H1 (cell line): ENCODE measurements at regions not wholly inside any gene's neighbourhood (a gene's known extent, or its start where the extent isn't known, plus 50 kb on each side); places are given as distances from the start of the nearest gene placed in this dataset.

Source experiments
- CTCF ChIA-PET: fragments of 300-600 bp; sonication (Branson Sonifier 250); formaldehyde crosslinking; loops from one replicate; lab custom pipeline; 2021; ENCODE audit not compliant: partially characterized antibody; lab: Charles Lee
- POLR2A ChIA-PET: fragments of 300-600 bp; sonication (Branson Sonifier 250); formaldehyde crosslinking; loops from one replicate; lab custom pipeline; 2021; ENCODE audit warnings: inconsistent platforms; ENCODE audit not compliant: partially characterized antibody; lab: Charles Lee
- DNase-seq, 2 experiments: peaks; one replicate each; pipeline versions ENCODE4 v3.0.0 to v3.0.0-alpha.2; 2010 to 2022; ENCODE audit warnings: low spot score in 2 of 2, low read depth in 1 of 2, mixed read lengths in 1 of 2
- FAIRE-seq: peaks from 2 replicates; lab custom pipeline; 2011; peaks lifted over from hg19 to GRCh38; lab: Jason Lieb, UNC
- H2AFZ ChIP-seq: 2 replicates; pipeline ENCODE4 v1.8.1; 2012; ENCODE audit warnings: low read length, inconsistent platforms
- H2AK5ac ChIP-seq: 2 replicates; pipeline ENCODE4 v1.6.1; 2013; ENCODE audit warnings: low read depth, low read length
- H2BK120ac ChIP-seq: replicated peaks from 2 replicates; pipeline ENCODE3; 2013; ENCODE audit warnings: low read depth, low read length, inconsistent platforms
- H2BK12ac ChIP-seq: 2 replicates; pipeline ENCODE4 v1.6.1; 2013; ENCODE audit warnings: low read depth, low read length
- H2BK15ac ChIP-seq: 2 replicates; pipeline ENCODE4 v1.6.1; 2013; ENCODE audit warnings: low read length
- H2BK20ac ChIP-seq: 2 replicates; pipeline ENCODE4 v1.6.1; 2013; ENCODE audit warnings: low read length
- H2BK5ac ChIP-seq: 2 replicates; pipeline ENCODE4 v1.6.1; 2013; ENCODE audit warnings: low read depth, low read length
- H3K14ac ChIP-seq: 2 replicates; pipeline ENCODE4 v1.6.1; 2013; ENCODE audit warnings: inconsistent platforms; ENCODE audit not compliant: insufficient read length
- H3K18ac ChIP-seq: 2 replicates; pipeline ENCODE4 v1.6.1; 2013; ENCODE audit warnings: low read length; ENCODE audit errors: extremely low read depth
- H3K23ac ChIP-seq: 2 replicates; pipeline ENCODE4 v1.6.1; 2013; ENCODE audit warnings: inconsistent platforms; ENCODE audit not compliant: insufficient read length
- H3K23me2 ChIP-seq: 2 replicates; pipeline ENCODE4 v1.6.1; 2013; ENCODE audit warnings: low read depth, low read length
- H3K27ac ChIP-seq: 2 replicates; pipeline ENCODE4 v1.6.1; 2011; ENCODE audit warnings: low read depth, low read length, inconsistent platforms
- H3K27me3 ChIP-seq, 4 experiments: replicated peaks in 1 of 4; 1 replicate in 1 of 4; 2 replicates in 3 of 4; pipeline versions ENCODE4 v1.6.1 to v1.8.1; 2011 to 2013; ENCODE audit warnings: low read length in 3 of 4, mild to moderate bottlenecking in 3 of 4, inconsistent platforms in 2 of 4, mixed read lengths in 2 of 4, moderate library complexity in 1 of 4; ENCODE audit not compliant: control insufficient read depth in 3 of 4, insufficient read depth in 3 of 4; ENCODE audit errors: extremely low read depth in 1 of 4
- H3K36me3 ChIP-seq, 4 experiments: 2 replicates each; pipeline versions ENCODE4 v1.6.1 to v1.8.1; 2011 to 2013; ENCODE audit warnings: mild to moderate bottlenecking in 4 of 4, low read length in 3 of 4, moderate library complexity in 2 of 4, control low read depth in 1 of 4, inconsistent platforms in 1 of 4; ENCODE audit not compliant: insufficient read depth in 4 of 4, control insufficient read depth in 2 of 4
- H3K4ac ChIP-seq: replicated peaks from 2 replicates; pipeline ENCODE3; 2013; ENCODE audit warnings: low read length, low read depth, mixed read lengths, inconsistent platforms; ENCODE audit not compliant: insufficient read length
- H3K4me1 ChIP-seq, 4 experiments: replicated peaks in 1 of 4; 1 replicate in 1 of 4; 2 replicates in 3 of 4; pipeline versions ENCODE4 v1.6.1 to v1.8.1; 2011 to 2013; ENCODE audit warnings: low read length in 3 of 4, inconsistent platforms in 2 of 4, mixed read lengths in 1 of 4; ENCODE audit not compliant: insufficient read depth in 4 of 4, control insufficient read depth in 3 of 4
- H3K4me2 ChIP-seq, 2 experiments: 2 replicates each; pipeline versions ENCODE4 v1.6.1 to v1.8.1; 2011 to 2013; ENCODE audit warnings: low read depth in 2 of 2, low read length in 2 of 2, control low read depth in 1 of 2, inconsistent platforms in 1 of 2, mild to moderate bottlenecking in 1 of 2; ENCODE audit not compliant: insufficient read depth in 1 of 2
- H3K4me3 ChIP-seq, 4 experiments: fragments of 200-600, 300-600 bp in 1 of 4; sonication (generic), shearing (Covaris generic), sonication (Bioruptor Twin) in 1 of 4; 2 replicates each; pipeline versions ENCODE4 v1.5.1 to v1.8.1; 2011 to 2016; ENCODE audit warnings: low read length in 4 of 4, low read depth in 3 of 4, control low read depth in 2 of 4, inconsistent platforms in 2 of 4, mild to moderate bottlenecking in 2 of 4, mixed read lengths in 1 of 4, moderate library complexity in 1 of 4; ENCODE audit not compliant: insufficient read depth in 2 of 4; ENCODE audit errors: extremely low read depth in 1 of 4
- H3K56ac ChIP-seq: replicated peaks from 2 replicates; pipeline ENCODE3; 2013; ENCODE audit warnings: low read depth, mild to moderate bottlenecking, mixed read lengths, low read length, inconsistent platforms; ENCODE audit not compliant: insufficient read length
- H3K79me1 ChIP-seq: 2 replicates; pipeline ENCODE4 v1.6.1; 2013; ENCODE audit warnings: low read depth, low read length, control low read depth
- H3K79me2 ChIP-seq, 2 experiments: 2 replicates each; pipeline versions ENCODE4 v1.6.1 to v1.8.1; 2012 to 2013; ENCODE audit warnings: low read length in 2 of 2, mild to moderate bottlenecking in 2 of 2, inconsistent platforms in 1 of 2; ENCODE audit not compliant: insufficient read depth in 2 of 2, control insufficient read depth in 1 of 2
- H3K9ac ChIP-seq, 4 experiments: replicated peaks in 1 of 4; 1 replicate in 1 of 4; 2 replicates in 3 of 4; pipeline versions ENCODE4 v1.6.1 to v1.8.1; 2011 to 2013; ENCODE audit warnings: low read depth in 3 of 4, low read length in 3 of 4, control low read depth in 2 of 4, mild to moderate bottlenecking in 2 of 4, moderate library complexity in 2 of 4, inconsistent platforms in 1 of 4; ENCODE audit errors: extremely low read depth in 1 of 4
- H3K9me3 ChIP-seq, 2 experiments: 2 replicates each; pipeline versions ENCODE4 v1.6.1 to v1.8.1; 2012 to 2013; ENCODE audit warnings: mild to moderate bottlenecking in 2 of 2, moderate library complexity in 2 of 2, control low read depth in 1 of 2, inconsistent platforms in 1 of 2, low read depth in 1 of 2, low read length in 1 of 2, mixed read lengths in 1 of 2; ENCODE audit not compliant: insufficient read depth in 2 of 2
- H4K20me1 ChIP-seq, 2 experiments: replicated peaks in 1 of 2; 2 replicates each; pipeline versions ENCODE3 to v1.8.1; 2011 to 2013; ENCODE audit warnings: inconsistent platforms in 2 of 2, low read length in 2 of 2, mild to moderate bottlenecking in 1 of 2; ENCODE audit not compliant: insufficient read depth in 2 of 2, control insufficient read depth in 1 of 2
- H4K5ac ChIP-seq: 2 replicates; pipeline ENCODE4 v1.6.1; 2013; ENCODE audit warnings: low read length, low read depth, mixed read lengths, inconsistent platforms; ENCODE audit not compliant: insufficient read length
- H4K8ac ChIP-seq: 2 replicates; pipeline ENCODE4 v1.8.0; 2013; ENCODE audit warnings: mild to moderate bottlenecking, moderate library complexity, low read length, inconsistent platforms; ENCODE audit not compliant: insufficient read depth; ENCODE audit errors: extremely low read depth
- H4K91ac ChIP-seq: replicated peaks from 2 replicates; pipeline ENCODE3; 2013; ENCODE audit warnings: low read length, mixed read lengths, inconsistent platforms; ENCODE audit not compliant: insufficient read length
- BCL11A ChIP-seq, 2 experiments: IDR thresholded peaks; one replicate each; pipeline ENCODE4 v1.6.1; 2011; ENCODE audit warnings: low read depth in 2 of 2, low read length in 2 of 2, mild to moderate bottlenecking in 2 of 2
- BRCA1 ChIP-seq: IDR thresholded peaks from 2 replicates; pipeline ENCODE4 v1.6.1; 2012; ENCODE audit warnings: low read depth, low read length, improper control_type of control experiment
- EP300 ChIP-seq, 2 experiments: IDR thresholded peaks; 1 replicate in 1 of 2; 2 replicates in 1 of 2; pipeline ENCODE4 v1.6.1; 2011 to 2012; ENCODE audit warnings: low read depth in 2 of 2, low read length in 2 of 2, mild to moderate bottlenecking in 2 of 2, borderline replicate concordance in 1 of 2, inconsistent platforms in 1 of 2, moderate library complexity in 1 of 2
- GABPA ChIP-seq: IDR thresholded peaks from 2 replicates; pipeline ENCODE4 v1.6.1; 2011; ENCODE audit warnings: mild to moderate bottlenecking, low read length, moderate library complexity, borderline replicate concordance; ENCODE audit not compliant: insufficient read depth
- KDM4A ChIP-seq: IDR thresholded peaks from one replicate; pipeline ENCODE4 v1.7.1; 2012; ENCODE audit warnings: low read depth, mild to moderate bottlenecking, moderate library complexity, low read length, inconsistent platforms; ENCODE audit not compliant: severe bottlenecking
- MAFK ChIP-seq: IDR thresholded peaks from 2 replicates; pipeline ENCODE4 v1.6.1; 2012; ENCODE audit warnings: low read depth, mild to moderate bottlenecking, improper control_type of control experiment, low read length
- POLR2AphosphoS5 ChIP-seq: IDR thresholded peaks from 2 replicates; pipeline ENCODE4 v1.6.1; 2011; ENCODE audit warnings: low read depth, low read length
- RAD21 ChIP-seq, 2 experiments: IDR thresholded peaks in 1 of 2; conservative IDR thresholded peaks in 1 of 2; 2 replicates each; pipeline ENCODE4 v1.6.1; 2011; ENCODE audit warnings: low read depth in 2 of 2, low read length in 2 of 2, improper control_type of control experiment in 1 of 2, inconsistent platforms in 1 of 2, mild to moderate bottlenecking in 1 of 2, moderate library complexity in 1 of 2
- RFX5 ChIP-seq: IDR thresholded peaks from 2 replicates; pipeline ENCODE4 v1.6.1; 2011; ENCODE audit warnings: low read depth, low read length, improper control_type of control experiment, borderline replicate concordance
- TAF7 ChIP-seq: optimal IDR thresholded peaks from 2 replicates; pipeline ENCODE3; 2011; ENCODE audit warnings: low read depth, mild to moderate bottlenecking, inconsistent platforms, low read length, moderate library complexity, borderline replicate concordance
- TBP ChIP-seq: IDR thresholded peaks from 2 replicates; pipeline ENCODE4 v1.6.1; 2011; ENCODE audit warnings: low read depth, low read length, improper control_type of control experiment
- YY1 ChIP-seq: IDR thresholded peaks from 2 replicates; pipeline ENCODE4 v1.6.1; 2011; ENCODE audit warnings: low read depth, mild to moderate bottlenecking, low read length
- ZNF274 ChIP-seq: IDR thresholded peaks from 2 replicates; pipeline ENCODE4 v1.7.0; 2012; ENCODE audit warnings: low read length, borderline replicate concordance; ENCODE audit errors: extremely low read depth
- WGBS, 2 experiments: shearing (Covaris generic) in 1 of 2; methylation state at CpG; one replicate each; pipeline versions ENCODE4 v1.1.6 to v1.1.7; 2013 to 2015; ENCODE audit warnings: low lambda C conversion rate in 2 of 2, mixed read lengths in 2 of 2, inconsistent platforms in 1 of 2, low coverage in 1 of 2, missing lambda C conversion rate in 1 of 2; ENCODE audit not compliant: insufficient replicate concordance in 2 of 2, insufficient coverage in 1 of 2, insufficient read length in 1 of 2; ENCODE audit errors: extremely low coverage in 1 of 2, missing lambda C conversion rate in 1 of 2; 5-methylcytosine and 5-hydroxymethylcytosine counted together
- TF ChIP-seq, protein P1 (sequence below): IDR thresholded peaks from 2 replicates; pipeline ENCODE4 v1.6.1; 2011; ENCODE audit warnings: low read length, improper control_type of control experiment

DNA sequence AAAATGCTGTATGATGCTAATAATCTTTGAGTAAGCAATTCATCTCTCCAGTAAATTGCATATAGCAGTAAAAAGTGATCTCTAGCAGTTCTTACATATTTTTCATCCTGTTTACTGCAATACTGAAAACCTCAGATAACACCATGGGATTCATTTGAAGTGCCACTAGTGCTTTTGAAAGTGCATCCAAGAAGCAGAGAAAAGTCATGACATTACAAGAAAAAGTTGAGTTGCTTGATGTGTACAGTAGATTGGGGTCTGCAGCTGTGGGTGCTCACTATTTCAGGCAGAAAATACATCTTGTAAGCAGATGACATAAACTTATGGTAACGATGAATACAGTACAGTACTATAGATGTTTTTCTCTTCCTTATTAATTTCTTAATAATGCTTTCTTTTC, 1984.9 kb upstream of the LRRTM1 start:
- Histone ChIP-seq H3K79me1 (no peaks in the 10 kb centered on the region), H3K27ac (no peak overlapping the region), H3K23me2 (no peaks in the 10 kb centered on the region), H2BK12ac (no peak overlapping the region), H4K20me1 (no peaks in the 10 kb centered on the region), H2AK5ac (no peak overlapping the region), H3K4me3 (no peak overlapping the region), H3K9me3 (no peaks in the 10 kb centered on the region), H3K56ac (no peak overlapping the region), H3K36me3 (no peaks in the 10 kb centered on the region), H3K4me2 (no peak overlapping the region), H3K23ac (no peak overlapping the region), H3K79me2 (no peaks in the 10 kb centered on the region), H2AFZ (no peak overlapping the region), H3K18ac (no peak overlapping the region), H4K91ac (no peak overlapping the region), H2BK120ac (no peak overlapping the region), H2BK5ac (no peak overlapping the region), H4K5ac (no peak overlapping the region), H3K14ac (no peak overlapping the region), H3K4me1 (no peaks in the 10 kb centered on the region), H2BK15ac (no peak overlapping the region), H3K4ac (no peak overlapping the region), H3K9ac (no peak overlapping the region), H4K8ac (no peak overlapping the region), H3K27me3 (no peaks in the 10 kb centered on the region), H2BK20ac (no peak overlapping the region)
- ChIA-PET POLR2A (no interaction called here), CTCF (no interaction called here)
- FAIRE-seq (no peak), DNase-seq (no peak)
- 87% methylated on average over 1 of the region's 1 CpG; no CpG with 5 or more reads in 1 of the 2 experiments for WGBS, 2 experiments
- no peak for TF ChIP-seq TBP
- no peak for TF ChIP-seq YY1
- no peak for TF ChIP-seq RFX5
- no peak for TF ChIP-seq RAD21 (IDR thresholded peaks at IDR 0.05 in 1 of 2, conservative IDR thresholded peaks at IDR 0.05 in 1 of 2; ENCODE audit: low read depth in 2 of 2, low read length in 2 of 2)
- TF ChIP-seq BCL11A (IDR thresholded peaks at IDR 0.05; ENCODE audit: low read depth in 2 of 2, low read length in 2 of 2): no peak
- TF ChIP-seq, protein P1, sequence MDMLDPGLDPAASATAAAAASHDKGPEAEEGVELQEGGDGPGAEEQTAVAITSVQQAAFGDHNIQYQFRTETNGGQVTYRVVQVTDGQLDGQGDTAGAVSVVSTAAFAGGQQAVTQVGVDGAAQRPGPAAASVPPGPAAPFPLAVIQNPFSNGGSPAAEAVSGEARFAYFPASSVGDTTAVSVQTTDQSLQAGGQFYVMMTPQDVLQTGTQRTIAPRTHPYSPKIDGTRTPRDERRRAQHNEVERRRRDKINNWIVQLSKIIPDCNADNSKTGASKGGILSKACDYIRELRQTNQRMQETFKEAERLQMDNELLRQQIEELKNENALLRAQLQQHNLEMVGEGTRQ: no peak
- TF ChIP-seq MAFK: no peak
- TF ChIP-seq ZNF274: no peak
- TF ChIP-seq EP300 (IDR thresholded peaks at IDR 0.05; ENCODE audit: borderline replicate concordance in 1 of 2, low read depth in 2 of 2, low read length in 2 of 2): no peak
- no peak for TF ChIP-seq KDM4A
- no peak for TF ChIP-seq GABPA
- no peak for TF ChIP-seq TAF7
- no peak for TF ChIP-seq BRCA1
- no peak for TF ChIP-seq POLR2AphosphoS5
